ENCODE measurements at regions not wholly inside any gene's neighbourhood (a gene's known extent, or its start where the extent isn't known, plus 50 kb on each side); places are given as distances from the start of the nearest gene placed in this dataset.

GRCh38 chr9:135178498-135178897 is 91.0 kb downstream of the OLFM1 start:
- no peak overlapping the region for H3K9ac ChIP-seq (ENCODE audit: low read length)
- H3K9me3 ChIP-seq (ENCODE audit: control extremely low read depth in 1 of 3, control insufficient read depth in 2 of 3, insufficient read depth in 1 of 3, low read length in 2 of 3): no peaks in the 10 kb centered on the region
- H3K4me3 ChIP-seq (ENCODE audit: control extremely low read depth in 1 of 5, extremely low read depth in 1 of 5, insufficient read depth in 1 of 5, low read depth in 2 of 5, low read length in 4 of 5): no peak overlapping the region
- H3K79me2 ChIP-seq (ENCODE audit: control insufficient read depth, insufficient read depth, low read length): no peaks in the 10 kb centered on the region
- Mint-ChIP-seq H3K27me3 (peaks cover 3% of the 10 kb centered on the region), H3K4me1 (no peaks in the 10 kb centered on the region), H3K9me3 (ENCODE audit: insufficient read depth) (no peaks in the 10 kb centered on the region), H3K4me3 (no peak overlapping the region), H3K27ac (no peak overlapping the region)
- H3K27me3 ChIP-seq (replicated peaks in 1 of 4; ENCODE audit: control extremely low read depth in 1 of 4, control insufficient read depth in 3 of 4, insufficient read depth in 4 of 4, low read length in 3 of 4): no peaks in the 10 kb centered on the region
- TF ChIP-seq EZH2 (IDR thresholded peaks at IDR 0.05; ENCODE audit: borderline replicate concordance, insufficient read depth, low read depth, low read length, poor library complexity, severe bottlenecking): no peak
- TF ChIP-seq, protein P1, sequence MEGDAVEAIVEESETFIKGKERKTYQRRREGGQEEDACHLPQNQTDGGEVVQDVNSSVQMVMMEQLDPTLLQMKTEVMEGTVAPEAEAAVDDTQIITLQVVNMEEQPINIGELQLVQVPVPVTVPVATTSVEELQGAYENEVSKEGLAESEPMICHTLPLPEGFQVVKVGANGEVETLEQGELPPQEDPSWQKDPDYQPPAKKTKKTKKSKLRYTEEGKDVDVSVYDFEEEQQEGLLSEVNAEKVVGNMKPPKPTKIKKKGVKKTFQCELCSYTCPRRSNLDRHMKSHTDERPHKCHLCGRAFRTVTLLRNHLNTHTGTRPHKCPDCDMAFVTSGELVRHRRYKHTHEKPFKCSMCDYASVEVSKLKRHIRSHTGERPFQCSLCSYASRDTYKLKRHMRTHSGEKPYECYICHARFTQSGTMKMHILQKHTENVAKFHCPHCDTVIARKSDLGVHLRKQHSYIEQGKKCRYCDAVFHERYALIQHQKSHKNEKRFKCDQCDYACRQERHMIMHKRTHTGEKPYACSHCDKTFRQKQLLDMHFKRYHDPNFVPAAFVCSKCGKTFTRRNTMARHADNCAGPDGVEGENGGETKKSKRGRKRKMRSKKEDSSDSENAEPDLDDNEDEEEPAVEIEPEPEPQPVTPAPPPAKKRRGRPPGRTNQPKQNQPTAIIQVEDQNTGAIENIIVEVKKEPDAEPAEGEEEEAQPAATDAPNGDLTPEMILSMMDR (IDR thresholded peaks at IDR 0.05): no peak
- H4K20me1 ChIP-seq (ENCODE audit: control insufficient read depth, insufficient read depth, low read length, poor library complexity, severe bottlenecking): no peaks in the 10 kb centered on the region
- CTCF ChIA-PET: no interaction called here
- 83% methylated on average over 10 of the region's 10 CpGs for WGBS (ENCODE audit: insufficient coverage)
- H3K27ac ChIP-seq (ENCODE audit: low read length in 2 of 2): no peak overlapping the region
- H3K4me2 ChIP-seq (replicated peaks; ENCODE audit: low read depth, low read length, poor library complexity, severe bottlenecking): no peak overlapping the region
- no peaks in the 10 kb centered on the region for H3K4me1 ChIP-seq (ENCODE audit: control insufficient read depth in 2 of 2, insufficient read depth in 2 of 2, low read length in 2 of 2)
- intact Hi-C loops (cut with micrococcal nuclease): no loop called here
- H2AFZ ChIP-seq (ENCODE audit: insufficient read depth, low read depth, low read length, poor library complexity, severe bottlenecking): no peak overlapping the region
- no peaks in the 10 kb centered on the region for H3K36me3 ChIP-seq (replicated peaks in 1 of 2; ENCODE audit: control extremely low read depth in 1 of 2, control insufficient read depth in 1 of 2, extremely low read depth in 1 of 2, insufficient read depth in 2 of 2, low read length in 1 of 2)
- ATAC-seq (ENCODE audit: low read depth) (no peak), DNase-seq (no peak)
- POLR2A ChIA-PET: no interaction called here

GRCh38 chr9:135179041-135179440 is 91.6 kb downstream of the OLFM1 start:
- Histone ChIP-seq H3K4me1 (ENCODE audit: control insufficient read depth in 2 of 2, insufficient read depth in 2 of 2, low read length in 2 of 2) (no peaks in the 10 kb centered on the region), H3K27ac (ENCODE audit: low read length in 2 of 2) (no peak overlapping the region), H2AFZ (ENCODE audit: insufficient read depth, low read depth, low read length, poor library complexity, severe bottlenecking) (no peak overlapping the region), H3K36me3 (replicated peaks in 1 of 2; ENCODE audit: control extremely low read depth in 1 of 2, control insufficient read depth in 1 of 2, extremely low read depth in 1 of 2, insufficient read depth in 2 of 2, low read length in 1 of 2) (no peaks in the 10 kb centered on the region), H3K79me2 (ENCODE audit: control insufficient read depth, insufficient read depth, low read length) (no peaks in the 10 kb centered on the region), H3K9ac (ENCODE audit: low read length) (no peak overlapping the region), H3K27me3 (replicated peaks in 1 of 4; ENCODE audit: control extremely low read depth in 1 of 4, control insufficient read depth in 3 of 4, insufficient read depth in 4 of 4, low read length in 3 of 4) (no peaks in the 10 kb centered on the region), H3K4me3 (ENCODE audit: control extremely low read depth in 1 of 5, extremely low read depth in 1 of 5, insufficient read depth in 1 of 5, low read depth in 2 of 5, low read length in 4 of 5) (no peak overlapping the region), H3K4me2 (replicated peaks; ENCODE audit: low read depth, low read length, poor library complexity, severe bottlenecking) (no peak overlapping the region), H3K9me3 (ENCODE audit: control extremely low read depth in 1 of 3, control insufficient read depth in 2 of 3, insufficient read depth in 1 of 3, low read length in 2 of 3) (no peaks in the 10 kb centered on the region), H4K20me1 (ENCODE audit: control insufficient read depth, insufficient read depth, low read length, poor library complexity, severe bottlenecking) (no peaks in the 10 kb centered on the region)
- H3K4me1 Mint-ChIP-seq: no peaks in the 10 kb centered on the region
- H3K27ac Mint-ChIP-seq: no peak overlapping the region
- ChIA-PET POLR2A (no interaction called here), CTCF (no interaction called here)
- ATAC-seq (ENCODE audit: low read depth) (no peak), DNase-seq (no peak)
- H3K9me3 Mint-ChIP-seq (ENCODE audit: insufficient read depth): no peaks in the 10 kb centered on the region
- H3K27me3 Mint-ChIP-seq: no peaks in the 10 kb centered on the region
- TF ChIP-seq, protein P1 (IDR thresholded peaks at IDR 0.05): no peak
- TF ChIP-seq EZH2 (IDR thresholded peaks at IDR 0.05; ENCODE audit: borderline replicate concordance, insufficient read depth, low read depth, low read length, poor library complexity, severe bottlenecking): no peak
- intact Hi-C loops (cut with micrococcal nuclease): no loop called here
- no peak overlapping the region for H3K4me3 Mint-ChIP-seq
- 84% methylated on average over 10 of the region's 10 CpGs for WGBS (ENCODE audit: insufficient coverage)
